HepG2 (cell line): ENCODE measurements at regions not wholly inside any gene's neighbourhood (a gene's known extent, or its start where the extent isn't known, plus 50 kb on each side); places are given as distances from the start of the nearest gene placed in this dataset.

Source experiments
- CEBPB ChIP-seq: IDR thresholded peaks from 2 replicates; pipeline ENCODE4 v1.6.1; 2011; ENCODE audit warnings: low read depth, low read length, improper control_type of control experiment, borderline replicate concordance
- ELF4 ChIP-seq: sonication (generic); formaldehyde crosslinking; IDR thresholded peaks from 2 replicates; pipeline ENCODE4 v1.5.0; 2020; ENCODE audit warnings: missing genetic modification reagents, mild to moderate bottlenecking, moderate library complexity, borderline replicate concordance
- MTA1 ChIP-seq: sonication (generic); formaldehyde crosslinking; IDR thresholded peaks from 2 replicates; pipeline ENCODE4 v1.4.0; 2020; ENCODE audit warnings: missing genetic modification reagents, mild to moderate bottlenecking, borderline replicate concordance
- MTF2 ChIP-seq: sonication (generic); formaldehyde crosslinking; IDR thresholded peaks from 2 replicates; pipeline ENCODE4 v1.5.0; 2020; ENCODE audit warnings: missing genetic modification reagents, borderline replicate concordance
- NCOA5 ChIP-seq: sonication (generic); formaldehyde crosslinking; IDR thresholded peaks from 2 replicates; pipeline ENCODE4 v1.4.0; 2020; ENCODE audit warnings: missing genetic modification reagents
- NFIB ChIP-seq: sonication (generic); formaldehyde crosslinking; IDR thresholded peaks from 2 replicates; pipeline ENCODE4 v1.9.0; 2021; ENCODE audit warnings: missing genetic modification reagents, mild to moderate bottlenecking, borderline replicate concordance
- SIN3A ChIP-seq: IDR thresholded peaks from 2 replicates; pipeline ENCODE4 v1.6.1; 2011; ENCODE audit warnings: low read depth, mild to moderate bottlenecking, control low read depth, low read length, borderline replicate concordance
- ZNF207 ChIP-seq: fragments of 450-650 bp; IDR thresholded peaks from 2 replicates; pipeline ENCODE4 v1.6.1; 2016; ENCODE audit warnings: antibody characterized with exemption, borderline replicate concordance
- ZNF274 ChIP-seq: sonication (generic); formaldehyde crosslinking; IDR thresholded peaks from 2 replicates; pipeline ENCODE4 v1.5.1; 2020; ENCODE audit warnings: mild to moderate bottlenecking, missing genetic modification reagents
- ZNF296 ChIP-seq: sonication (generic); formaldehyde crosslinking; conservative IDR thresholded peaks from 2 replicates; pipeline ENCODE4 v1.5.0; 2020; ENCODE audit warnings: mild to moderate bottlenecking, missing genetic modification reagents
- ZNF441 ChIP-seq: sonication (generic); formaldehyde crosslinking; IDR thresholded peaks from 2 replicates; pipeline ENCODE4 v1.7.0; 2021; ENCODE audit warnings: missing genetic modification reagents, borderline replicate concordance
- ZNF672 ChIP-seq: sonication (generic); formaldehyde crosslinking; IDR thresholded peaks from 2 replicates; pipeline ENCODE4 v1.8.1; 2022; ENCODE audit warnings: missing genetic modification reagents
- ZNF850 ChIP-seq: sonication (generic); formaldehyde crosslinking; conservative IDR thresholded peaks from 2 replicates; pipeline ENCODE4 v1.9.0; 2021; ENCODE audit warnings: mild to moderate bottlenecking, missing genetic modification reagents
- TF ChIP-seq, protein P1 (sequence below): sonication (generic); formaldehyde crosslinking; IDR thresholded peaks from 2 replicates; pipeline ENCODE4 v1.9.0; 2021; ENCODE audit warnings: mild to moderate bottlenecking, missing genetic modification reagents
- TF ChIP-seq, protein P2 (sequence below): sonication (generic); formaldehyde crosslinking; IDR thresholded peaks from 2 replicates; pipeline ENCODE4 v1.5.0; 2020; ENCODE audit warnings: mild to moderate bottlenecking, missing genetic modification reagents
- TF ChIP-seq, protein P3 (sequence below): sonication (generic); formaldehyde crosslinking; IDR thresholded peaks from 2 replicates; pipeline ENCODE4 v1.4.0; 2020; ENCODE audit warnings: mild to moderate bottlenecking, missing genetic modification reagents
- TF ChIP-seq, protein P4 (sequence below): IDR thresholded peaks from 2 replicates; pipeline ENCODE4 v1.6.1; 2016; ENCODE audit warnings: missing biosample characterization, missing genetic modification reagents, low read depth
- TF ChIP-seq, protein P5 (sequence below): IDR thresholded peaks from 2 replicates; pipeline ENCODE4 v1.6.1; 2016; ENCODE audit warnings: low read depth, borderline replicate concordance

DNA sequence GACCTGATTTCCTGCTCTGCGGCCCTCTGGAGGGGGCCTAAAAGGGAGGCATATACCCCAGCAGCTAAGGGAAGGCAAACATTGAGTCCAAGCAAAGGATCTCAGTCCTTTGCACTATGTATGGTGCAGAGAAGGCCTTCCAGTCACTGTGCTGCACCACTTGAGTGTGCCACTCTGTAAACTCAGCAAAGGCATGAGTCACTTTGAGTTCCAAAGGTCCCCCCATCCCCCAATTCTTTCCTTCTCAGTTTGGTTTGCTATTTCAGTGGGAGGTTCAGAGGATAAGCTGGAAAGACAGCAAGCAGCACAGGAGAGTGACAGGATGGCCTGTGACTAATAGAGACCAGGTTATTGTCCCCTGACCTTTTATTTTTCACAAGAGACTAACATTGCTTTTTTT is 131.3 kb downstream of the FHDC1 start (continued):
- TF ChIP-seq, protein P1, sequence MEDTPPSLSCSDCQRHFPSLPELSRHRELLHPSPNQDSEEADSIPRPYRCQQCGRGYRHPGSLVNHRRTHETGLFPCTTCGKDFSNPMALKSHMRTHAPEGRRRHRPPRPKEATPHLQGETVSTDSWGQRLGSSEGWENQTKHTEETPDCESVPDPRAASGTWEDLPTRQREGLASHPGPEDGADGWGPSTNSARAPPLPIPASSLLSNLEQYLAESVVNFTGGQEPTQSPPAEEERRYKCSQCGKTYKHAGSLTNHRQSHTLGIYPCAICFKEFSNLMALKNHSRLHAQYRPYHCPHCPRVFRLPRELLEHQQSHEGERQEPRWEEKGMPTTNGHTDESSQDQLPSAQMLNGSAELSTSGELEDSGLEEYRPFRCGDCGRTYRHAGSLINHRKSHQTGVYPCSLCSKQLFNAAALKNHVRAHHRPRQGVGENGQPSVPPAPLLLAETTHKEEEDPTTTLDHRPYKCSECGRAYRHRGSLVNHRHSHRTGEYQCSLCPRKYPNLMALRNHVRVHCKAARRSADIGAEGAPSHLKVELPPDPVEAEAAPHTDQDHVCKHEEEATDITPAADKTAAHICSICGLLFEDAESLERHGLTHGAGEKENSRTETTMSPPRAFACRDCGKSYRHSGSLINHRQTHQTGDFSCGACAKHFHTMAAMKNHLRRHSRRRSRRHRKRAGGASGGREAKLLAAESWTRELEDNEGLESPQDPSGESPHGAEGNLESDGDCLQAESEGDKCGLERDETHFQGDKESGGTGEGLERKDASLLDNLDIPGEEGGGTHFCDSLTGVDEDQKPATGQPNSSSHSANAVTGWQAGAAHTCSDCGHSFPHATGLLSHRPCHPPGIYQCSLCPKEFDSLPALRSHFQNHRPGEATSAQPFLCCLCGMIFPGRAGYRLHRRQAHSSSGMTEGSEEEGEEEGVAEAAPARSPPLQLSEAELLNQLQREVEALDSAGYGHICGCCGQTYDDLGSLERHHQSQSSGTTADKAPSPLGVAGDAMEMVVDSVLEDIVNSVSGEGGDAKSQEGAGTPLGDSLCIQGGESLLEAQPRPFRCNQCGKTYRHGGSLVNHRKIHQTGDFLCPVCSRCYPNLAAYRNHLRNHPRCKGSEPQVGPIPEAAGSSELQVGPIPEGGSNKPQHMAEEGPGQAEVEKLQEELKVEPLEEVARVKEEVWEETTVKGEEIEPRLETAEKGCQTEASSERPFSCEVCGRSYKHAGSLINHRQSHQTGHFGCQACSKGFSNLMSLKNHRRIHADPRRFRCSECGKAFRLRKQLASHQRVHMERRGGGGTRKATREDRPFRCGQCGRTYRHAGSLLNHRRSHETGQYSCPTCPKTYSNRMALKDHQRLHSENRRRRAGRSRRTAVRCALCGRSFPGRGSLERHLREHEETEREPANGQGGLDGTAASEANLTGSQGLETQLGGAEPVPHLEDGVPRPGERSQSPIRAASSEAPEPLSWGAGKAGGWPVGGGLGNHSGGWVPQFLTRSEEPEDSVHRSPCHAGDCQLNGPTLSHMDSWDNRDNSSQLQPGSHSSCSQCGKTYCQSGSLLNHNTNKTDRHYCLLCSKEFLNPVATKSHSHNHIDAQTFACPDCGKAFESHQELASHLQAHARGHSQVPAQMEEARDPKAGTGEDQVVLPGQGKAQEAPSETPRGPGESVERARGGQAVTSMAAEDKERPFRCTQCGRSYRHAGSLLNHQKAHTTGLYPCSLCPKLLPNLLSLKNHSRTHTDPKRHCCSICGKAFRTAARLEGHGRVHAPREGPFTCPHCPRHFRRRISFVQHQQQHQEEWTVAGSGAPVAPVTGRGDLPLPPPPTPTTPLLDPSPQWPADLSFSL (CRISPR knock-in tag): no peak
- TF ChIP-seq NFIB (CRISPR knock-in tag) (no peak), MTA1 (CRISPR knock-in tag) (no peak), ZNF441 (no peak), ZNF274 (CRISPR knock-in tag) (no peak), SIN3A (no peak), ZNF207 (no peak), CEBPB (no peak), MTF2 (CRISPR knock-in tag) (no peak), ZNF850 (CRISPR knock-in tag) (no peak), ZNF672 (CRISPR knock-in tag) (no peak), ELF4 (CRISPR knock-in tag) (no peak), ZNF296 (CRISPR knock-in tag) (no peak), NCOA5 (CRISPR knock-in tag) (no peak)
- TF ChIP-seq, protein P2, sequence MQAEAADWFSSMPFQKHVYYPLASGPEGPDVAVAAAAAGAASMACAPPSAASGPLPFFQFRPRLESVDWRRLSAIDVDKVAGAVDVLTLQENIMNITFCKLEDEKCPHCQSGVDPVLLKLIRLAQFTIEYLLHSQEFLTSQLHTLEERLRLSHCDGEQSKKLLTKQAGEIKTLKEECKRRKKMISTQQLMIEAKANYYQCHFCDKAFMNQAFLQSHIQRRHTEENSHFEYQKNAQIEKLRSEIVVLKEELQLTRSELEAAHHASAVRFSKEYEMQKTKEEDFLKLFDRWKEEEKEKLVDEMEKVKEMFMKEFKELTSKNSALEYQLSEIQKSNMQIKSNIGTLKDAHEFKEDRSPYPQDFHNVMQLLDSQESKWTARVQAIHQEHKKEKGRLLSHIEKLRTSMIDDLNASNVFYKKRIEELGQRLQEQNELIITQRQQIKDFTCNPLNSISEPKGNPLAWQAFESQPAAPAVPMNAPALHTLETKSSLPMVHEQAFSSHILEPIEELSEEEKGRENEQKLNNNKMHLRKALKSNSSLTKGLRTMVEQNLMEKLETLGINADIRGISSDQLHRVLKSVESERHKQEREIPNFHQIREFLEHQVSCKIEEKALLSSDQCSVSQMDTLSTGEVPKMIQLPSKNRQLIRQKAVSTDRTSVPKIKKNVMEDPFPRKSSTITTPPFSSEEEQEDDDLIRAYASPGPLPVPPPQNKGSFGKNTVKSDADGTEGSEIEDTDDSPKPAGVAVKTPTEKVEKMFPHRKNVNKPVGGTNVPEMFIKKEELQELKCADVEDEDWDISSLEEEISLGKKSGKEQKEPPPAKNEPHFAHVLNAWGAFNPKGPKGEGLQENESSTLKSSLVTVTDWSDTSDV (CRISPR knock-in tag): no peak
- TF ChIP-seq, protein P3, sequence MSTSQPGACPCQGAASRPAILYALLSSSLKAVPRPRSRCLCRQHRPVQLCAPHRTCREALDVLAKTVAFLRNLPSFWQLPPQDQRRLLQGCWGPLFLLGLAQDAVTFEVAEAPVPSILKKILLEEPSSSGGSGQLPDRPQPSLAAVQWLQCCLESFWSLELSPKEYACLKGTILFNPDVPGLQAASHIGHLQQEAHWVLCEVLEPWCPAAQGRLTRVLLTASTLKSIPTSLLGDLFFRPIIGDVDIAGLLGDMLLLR (CRISPR knock-in tag): no peak
- TF ChIP-seq, protein P4, sequence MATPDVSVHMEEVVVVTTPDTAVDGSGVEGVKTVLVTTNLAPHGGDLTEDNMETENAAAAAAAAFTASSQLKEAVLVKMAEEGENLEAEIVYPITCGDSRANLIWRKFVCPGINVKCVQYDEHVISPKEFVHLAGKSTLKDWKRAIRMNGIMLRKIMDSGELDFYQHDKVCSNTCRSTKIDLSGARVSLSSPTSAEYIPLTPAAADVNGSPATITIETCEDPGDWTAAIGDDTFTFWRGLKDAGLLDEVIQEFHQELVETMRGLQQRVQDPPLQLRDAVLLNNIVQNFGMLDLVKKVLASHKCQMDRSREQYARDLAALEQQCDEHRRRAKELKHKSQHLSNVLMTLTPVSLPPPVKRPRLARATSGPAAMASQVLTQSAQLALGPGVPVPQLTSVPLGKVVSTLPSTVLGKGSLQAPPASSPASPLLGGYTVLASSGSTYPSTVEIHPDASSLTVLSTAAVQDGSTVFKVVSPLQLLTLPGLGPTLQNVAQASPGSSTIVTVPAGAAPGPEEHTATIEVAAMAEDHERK: no peak
- TF ChIP-seq, protein P5, sequence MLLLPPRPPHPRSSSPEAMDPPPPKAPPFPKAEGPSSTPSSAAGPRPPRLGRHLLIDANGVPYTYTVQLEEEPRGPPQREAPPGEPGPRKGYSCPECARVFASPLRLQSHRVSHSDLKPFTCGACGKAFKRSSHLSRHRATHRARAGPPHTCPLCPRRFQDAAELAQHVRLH (CRISPR knock-in tag): no peak
